ENCODE measurements at regions not wholly inside any gene's neighbourhood (a gene's known extent, or its start where the extent isn't known, plus 50 kb on each side); places are given as distances from the start of the nearest gene placed in this dataset.

GRCh38 chr9:22588918-22589317 is 142.3 kb downstream of the DMRTA1 start:
- CTCF ChIA-PET, result no interaction called here
- H3K9me3 Mint-ChIP-seq, result peaks cover 2% of the 10 kb centered on the region
- intact Hi-C loops (cut with micrococcal nuclease), result no loop called here
- H3K36me3 Mint-ChIP-seq, result no peaks in the 10 kb centered on the region
- no peak for DNase-seq
- H3K27me3 Mint-ChIP-seq, result no peaks in the 10 kb centered on the region
- H3K4me3 Mint-ChIP-seq, result no peak overlapping the region
- POLR2A ChIA-PET, result no interaction called here
- no peak overlapping the region for H3K27ac Mint-ChIP-seq
- H3K4me1 Mint-ChIP-seq (ENCODE audit: low read depth), result no peaks in the 10 kb centered on the region

GRCh38 chr9:22590336-22591033 is 143.9 kb downstream of the DMRTA1 start:
- intact Hi-C loops (cut with micrococcal nuclease), result no loop called here
- H3K27ac Mint-ChIP-seq, result no peak overlapping the region
- DNase-seq, result no peak
- no peak overlapping the region for H3K4me3 Mint-ChIP-seq
- ChIA-PET POLR2A (no interaction called here), CTCF (no interaction called here)
- no peaks in the 10 kb centered on the region for H3K36me3 Mint-ChIP-seq
- H3K4me1 Mint-ChIP-seq (ENCODE audit: low read depth), result no peaks in the 10 kb centered on the region
- H3K27me3 Mint-ChIP-seq, result no peaks in the 10 kb centered on the region
- H3K9me3 Mint-ChIP-seq, result peaks cover 2% of the 10 kb centered on the region

DNA sequence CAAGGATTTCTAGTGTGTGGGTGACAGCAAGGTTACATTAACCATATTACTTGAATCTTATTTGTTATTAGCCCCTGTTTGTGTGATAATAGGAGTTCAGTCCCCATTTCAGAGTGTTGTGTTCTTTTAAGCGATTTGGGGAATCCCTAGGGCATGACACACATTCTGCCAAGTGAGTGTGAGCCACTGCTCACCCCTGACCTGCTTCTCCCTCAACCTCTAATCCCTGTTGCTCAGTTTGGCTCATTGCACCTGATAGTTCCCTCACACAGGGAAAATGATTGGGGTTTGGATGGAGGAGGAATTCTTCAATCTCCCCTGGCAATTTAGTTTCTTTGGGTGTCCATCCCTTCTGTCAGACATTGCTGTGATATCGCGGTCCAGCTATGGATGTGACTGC is 149.2 kb downstream of the DMRTA1 start:
- no peak for DNase-seq
- no peak overlapping the region for H3K4me3 Mint-ChIP-seq
- POLR2A ChIA-PET, result no interaction called here
- intact Hi-C loops (cut with micrococcal nuclease), result no loop called here
- no peaks in the 10 kb centered on the region for H3K36me3 Mint-ChIP-seq
- no peak overlapping the region for H3K27ac Mint-ChIP-seq
- H3K4me1 Mint-ChIP-seq (ENCODE audit: low read depth), result no peaks in the 10 kb centered on the region
- H3K9me3 Mint-ChIP-seq, result no peaks in the 10 kb centered on the region
- H3K27me3 Mint-ChIP-seq, result no peaks in the 10 kb centered on the region
- CTCF ChIA-PET, result no interaction called here

- POLR2A ChIA-PET, result no interaction called here
- Mint-ChIP-seq H3K4me3 (no peak overlapping the region), H3K4me1 (ENCODE audit: low read depth) (no peaks in the 10 kb centered on the region), H3K36me3 (no peaks in the 10 kb centered on the region), H3K27ac (no peak overlapping the region), H3K9me3 (peaks cover 5% of the 10 kb centered on the region), H3K27me3 (no peaks in the 10 kb centered on the region)
- no peak for DNase-seq
- CTCF ChIA-PET, result no interaction called here
- intact Hi-C loops (cut with micrococcal nuclease), result no loop called here
Measured at GRCh38 chr9:22617156-22617555, 170.5 kb downstream of the DMRTA1 start.

- DNase-seq, result no peak
Measured at GRCh38 chr9:22622815-22623214, 176.2 kb downstream of the DMRTA1 start.

GRCh38 chr9:22623236-22623635 is 176.6 kb downstream of the DMRTA1 start:
- no peaks in the 10 kb centered on the region for H3K36me3 Mint-ChIP-seq
- H3K27me3 Mint-ChIP-seq, result no peaks in the 10 kb centered on the region
- no peak for DNase-seq
- intact Hi-C loops (cut with micrococcal nuclease), result no loop called here
- H3K4me1 Mint-ChIP-seq (ENCODE audit: low read depth), result no peaks in the 10 kb centered on the region
- no peak overlapping the region for H3K27ac Mint-ChIP-seq
- H3K9me3 Mint-ChIP-seq, result peaks cover 3% of the 10 kb centered on the region
- CTCF ChIA-PET, result no interaction called here
- POLR2A ChIA-PET, result no interaction called here
- no peak overlapping the region for H3K4me3 Mint-ChIP-seq

More at GRCh38 chr9:22622815-22623214, 176.2 kb downstream of the DMRTA1 start:
- Mint-ChIP-seq H3K4me3 (no peak overlapping the region), H3K4me1 (ENCODE audit: low read depth) (no peaks in the 10 kb centered on the region), H3K36me3 (no peaks in the 10 kb centered on the region), H3K27ac (no peak overlapping the region), H3K27me3 (no peaks in the 10 kb centered on the region), H3K9me3 (peaks cover 3% of the 10 kb centered on the region)
- CTCF ChIA-PET, result no interaction called here
- intact Hi-C loops (cut with micrococcal nuclease), result no loop called here
- POLR2A ChIA-PET, result no interaction called here

DNA sequence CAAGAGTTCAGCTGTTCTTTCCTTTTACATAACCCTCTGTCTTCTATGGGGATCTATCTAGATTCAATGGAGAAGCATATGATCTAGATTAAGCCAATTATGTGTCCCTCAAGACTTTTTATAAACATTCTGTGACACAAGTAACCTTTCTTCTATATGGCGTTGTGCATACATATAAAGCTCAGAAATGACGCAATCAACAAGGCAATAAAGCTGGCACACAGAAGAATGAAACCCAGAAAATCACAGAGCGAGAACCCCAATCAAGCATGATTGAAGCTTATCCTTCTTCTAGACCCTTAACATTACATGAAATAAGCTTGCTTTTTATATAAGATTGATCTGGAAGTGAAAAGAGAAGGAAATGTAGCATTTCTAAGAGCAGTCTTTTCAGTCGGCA is 178.9 kb downstream of the DMRTA1 start:
- H3K27me3 Mint-ChIP-seq, result no peaks in the 10 kb centered on the region
- DNase-seq, result no peak
- H3K27ac Mint-ChIP-seq, result no peak overlapping the region
- no peaks in the 10 kb centered on the region for H3K4me1 Mint-ChIP-seq (ENCODE audit: low read depth)
- no peak overlapping the region for H3K4me3 Mint-ChIP-seq
- CTCF ChIA-PET, result interaction anchor here (0.6 kb wide), 1 partner anchor 152 kb away, joined by 3 read pairs; no protein-coding TSS in a partner anchor
- peaks cover 11% of the 10 kb centered on the region for H3K9me3 Mint-ChIP-seq
- POLR2A ChIA-PET, result no interaction called here
- intact Hi-C loops (cut with micrococcal nuclease), result no loop called here
- H3K36me3 Mint-ChIP-seq, result no peaks in the 10 kb centered on the region

GRCh38 chr9:22643541-22643940 is 196.9 kb downstream of the DMRTA1 start:
- intact Hi-C loops (cut with micrococcal nuclease), result no loop called here
- H3K4me1 Mint-ChIP-seq (ENCODE audit: low read depth), result no peaks in the 10 kb centered on the region
- ChIA-PET POLR2A (no interaction called here), CTCF (no interaction called here)
- no peak overlapping the region for H3K4me3 Mint-ChIP-seq
- H3K36me3 Mint-ChIP-seq, result no peaks in the 10 kb centered on the region
- no peak for DNase-seq
- peaks cover 4% of the 10 kb centered on the region for H3K9me3 Mint-ChIP-seq
- H3K27ac Mint-ChIP-seq, result no peak overlapping the region
- H3K27me3 Mint-ChIP-seq, result no peaks in the 10 kb centered on the region

GRCh38 chr9:22645893-22646292 is 199.3 kb downstream of the DMRTA1 start:
- POLR2A ChIA-PET, result no interaction called here
- H3K9me3 Mint-ChIP-seq, result peaks cover 4% of the 10 kb centered on the region
- DNase-seq, result no peak
- no peaks in the 10 kb centered on the region for H3K27me3 Mint-ChIP-seq
- intact Hi-C loops (cut with micrococcal nuclease), result no loop called here
- CTCF ChIA-PET, result no interaction called here
- H3K4me3 Mint-ChIP-seq, result no peak overlapping the region
- no peak overlapping the region for H3K27ac Mint-ChIP-seq
- H3K36me3 Mint-ChIP-seq, result no peaks in the 10 kb centered on the region
- no peaks in the 10 kb centered on the region for H3K4me1 Mint-ChIP-seq (ENCODE audit: low read depth)

DNA sequence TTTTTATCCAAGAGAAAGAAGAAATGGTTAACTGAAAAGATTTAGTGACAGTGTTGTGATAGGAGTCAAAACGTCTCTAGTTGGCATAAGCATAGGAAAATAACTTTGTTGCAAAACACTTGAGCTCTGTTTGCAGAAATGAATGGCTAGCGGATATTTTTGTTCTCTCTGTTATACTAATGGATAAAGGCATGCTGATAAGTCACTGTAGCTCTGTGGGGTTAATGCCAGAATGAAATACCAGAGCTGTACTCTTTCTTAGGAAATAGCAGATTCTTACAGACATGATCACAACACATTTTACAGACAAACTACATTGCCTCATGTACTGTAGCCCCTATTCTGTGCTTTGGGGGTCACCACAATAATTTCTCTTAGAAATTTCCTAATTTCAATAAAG is 202.8 kb downstream of the DMRTA1 start:
- intact Hi-C loops (cut with micrococcal nuclease), result no loop called here
- ChIA-PET CTCF (no interaction called here), POLR2A (no interaction called here)
- no peaks in the 10 kb centered on the region for H3K27me3 Mint-ChIP-seq
- no peaks in the 10 kb centered on the region for H3K4me1 Mint-ChIP-seq (ENCODE audit: low read depth)
- no peak for DNase-seq
- peaks cover 4% of the 10 kb centered on the region for H3K9me3 Mint-ChIP-seq
- H3K4me3 Mint-ChIP-seq, result no peak overlapping the region
- no peaks in the 10 kb centered on the region for H3K36me3 Mint-ChIP-seq
- no peak overlapping the region for H3K27ac Mint-ChIP-seq

DNA sequence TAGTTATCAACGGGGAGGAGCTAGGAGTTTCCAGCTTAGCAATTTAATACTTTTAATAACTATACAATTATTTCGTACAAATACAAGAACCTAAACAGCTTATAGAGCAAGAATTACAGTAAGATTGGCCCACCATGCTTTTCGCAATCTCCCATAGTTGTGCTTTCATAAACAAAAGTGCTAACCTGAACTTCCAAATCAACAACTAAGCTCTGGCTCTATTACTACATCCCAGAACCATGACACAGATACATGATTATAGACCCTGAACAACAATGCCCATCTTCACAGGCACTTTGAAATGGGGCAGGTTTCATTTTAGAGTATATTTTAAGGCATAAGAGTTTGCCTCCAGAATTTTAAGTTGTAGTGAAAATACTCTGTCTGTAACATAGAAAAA is 203.5 kb downstream of the DMRTA1 start:
- Mint-ChIP-seq H3K27me3 (no peaks in the 10 kb centered on the region), H3K4me1 (ENCODE audit: low read depth) (no peaks in the 10 kb centered on the region), H3K27ac (no peak overlapping the region), H3K4me3 (no peak overlapping the region), H3K9me3 (peaks cover 4% of the 10 kb centered on the region), H3K36me3 (no peaks in the 10 kb centered on the region)
- ChIA-PET POLR2A (no interaction called here), CTCF (no interaction called here)
- intact Hi-C loops (cut with micrococcal nuclease), result no loop called here
- no peak for DNase-seq

DNA sequence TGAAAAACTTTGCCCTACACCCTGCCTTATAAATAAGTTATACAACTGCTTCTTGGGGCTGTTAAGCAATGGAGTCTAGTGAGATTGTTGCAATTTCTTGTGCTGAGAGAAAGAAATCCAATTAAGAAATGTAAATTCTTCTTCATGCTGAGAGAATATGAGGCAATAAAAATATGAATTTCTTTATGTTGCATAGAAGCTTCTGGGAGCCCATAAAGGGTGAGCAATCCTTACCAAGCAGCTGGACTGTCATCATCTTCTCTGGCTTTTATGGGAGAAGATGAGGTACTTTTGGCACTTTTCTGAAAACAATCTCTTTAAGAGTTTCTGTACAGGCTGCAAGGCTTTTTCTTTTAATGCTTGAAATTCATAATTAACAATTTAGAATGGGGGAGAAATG is 204.3 kb downstream of the DMRTA1 start:
- ChIA-PET POLR2A (no interaction called here), CTCF (no interaction called here)
- Mint-ChIP-seq H3K36me3 (no peaks in the 10 kb centered on the region), H3K27ac (no peak overlapping the region), H3K27me3 (no peaks in the 10 kb centered on the region), H3K9me3 (peaks cover 4% of the 10 kb centered on the region), H3K4me3 (no peak overlapping the region), H3K4me1 (ENCODE audit: low read depth) (no peaks in the 10 kb centered on the region)
- intact Hi-C loops (cut with micrococcal nuclease), result no loop called here
- DNase-seq, result no peak

GRCh38 chr9:22654833-22655232 is 208.2 kb downstream of the DMRTA1 start:
- no peak for DNase-seq
- intact Hi-C loops (cut with micrococcal nuclease), result no loop called here
- no peaks in the 10 kb centered on the region for H3K9me3 Mint-ChIP-seq
- no peaks in the 10 kb centered on the region for H3K36me3 Mint-ChIP-seq
- no peaks in the 10 kb centered on the region for H3K27me3 Mint-ChIP-seq
- H3K4me1 Mint-ChIP-seq (ENCODE audit: low read depth), result no peaks in the 10 kb centered on the region
- ChIA-PET POLR2A (no interaction called here), CTCF (no interaction called here)
- H3K27ac Mint-ChIP-seq, result no peak overlapping the region
- H3K4me3 Mint-ChIP-seq, result no peak overlapping the region

- no peak overlapping the region for H3K27ac Mint-ChIP-seq
- H3K36me3 Mint-ChIP-seq, result no peaks in the 10 kb centered on the region
- intact Hi-C loops (cut with micrococcal nuclease), result no loop called here
- no peak for DNase-seq
- H3K4me3 Mint-ChIP-seq, result no peak overlapping the region
- H3K27me3 Mint-ChIP-seq, result no peaks in the 10 kb centered on the region
- H3K9me3 Mint-ChIP-seq, result no peaks in the 10 kb centered on the region
- ChIA-PET POLR2A (no interaction called here), CTCF (no interaction called here)
- H3K4me1 Mint-ChIP-seq (ENCODE audit: low read depth), result no peaks in the 10 kb centered on the region
Measured at GRCh38 chr9:22657713-22658112, 211.1 kb downstream of the DMRTA1 start.

Data from activated CD4-positive, alpha-beta memory T cell treated with anti-CD3 and anti-CD28 coated beads for 36 hours (primary cell).